ENCODE measurements at regions not wholly inside any gene's neighbourhood (a gene's known extent, or its start where the extent isn't known, plus 50 kb on each side); places are given as distances from the start of the nearest gene placed in this dataset.

- H2BK15ac ChIP-seq (ENCODE audit: low read depth, low read length) = no peak overlapping the region
- no peak for DNase-seq
- no peak overlapping the region for H3T11ph ChIP-seq (ENCODE audit: low read length)
- no peak overlapping the region for H3K14ac ChIP-seq (ENCODE audit: insufficient read depth, low read length)
- H3K79me1 ChIP-seq (ENCODE audit: insufficient read depth, low read depth, low read length, poor library complexity, severe bottlenecking) = no peaks in the 10 kb centered on the region
- H3K9ac ChIP-seq (ENCODE audit: extremely low read depth, insufficient read length, low read length) = no peak overlapping the region
- no peak overlapping the region for H3K27ac ChIP-seq (ENCODE audit: insufficient read length, low read depth, low read length)
- H2BK12ac ChIP-seq (ENCODE audit: insufficient read length, low read depth, low read length) = no peak overlapping the region
- H3K27ac Mint-ChIP-seq = no peak overlapping the region
- H3K18ac ChIP-seq (ENCODE audit: insufficient read length, low read depth, low read length) = no peak overlapping the region
- no peak overlapping the region for H2BK20ac ChIP-seq (ENCODE audit: low read depth, low read length, poor library complexity, severe bottlenecking)
- H3K4me2 ChIP-seq (ENCODE audit: insufficient read depth, insufficient read length, low read length) = no peak overlapping the region
- H3K4me3 Mint-ChIP-seq = no peak overlapping the region
- no peaks in the 10 kb centered on the region for H3K27me3 ChIP-seq (ENCODE audit: insufficient read depth, low read length)
- no peaks in the 10 kb centered on the region for H3K79me2 ChIP-seq (ENCODE audit: insufficient read depth, low read length)
- no peak overlapping the region for H4K5ac ChIP-seq (ENCODE audit: insufficient read length, low read depth, low read length)
- no peak overlapping the region for H3K4ac ChIP-seq (ENCODE audit: low read depth, low read length)
- H4K8ac ChIP-seq (replicated peaks; ENCODE audit: insufficient read length, low read depth, low read length) = no peak overlapping the region
- peaks cover 3 to 5% of the 10 kb centered on the region in 2 experiments; a peak in 2 of 4 replicates for H3K4me1 Mint-ChIP-seq
- H3K36me3 Mint-ChIP-seq (ENCODE audit: insufficient read depth in 1 of 3, low read depth in 3 of 3) = no peaks in the 10 kb centered on the region
- no peak overlapping the region for H2BK120ac ChIP-seq (ENCODE audit: low read depth, low read length, poor library complexity, severe bottlenecking)
- no peaks in the 10 kb centered on the region for H4K20me1 ChIP-seq (ENCODE audit: control insufficient read depth, insufficient read depth, insufficient read length)
- no peaks in the 10 kb centered on the region for H3K4me1 ChIP-seq (ENCODE audit: insufficient read depth, low read length)
- no peaks in the 10 kb centered on the region for H3K9me3 ChIP-seq (ENCODE audit: control insufficient read depth, low read depth, low read length)
- H3K9me3 Mint-ChIP-seq = no peaks in the 10 kb centered on the region
- H2BK5ac ChIP-seq (ENCODE audit: insufficient read length, low read length) = no peak overlapping the region
- no peaks in the 10 kb centered on the region for H3K23me2 ChIP-seq (ENCODE audit: insufficient read length, low read depth, low read length, poor library complexity, severe bottlenecking)
- no peak overlapping the region for H2AK5ac ChIP-seq (ENCODE audit: insufficient read length, low read length)
- no peak for TF ChIP-seq CTCF (conservative IDR thresholded peaks at IDR 0.05)
- no peaks in the 10 kb centered on the region for H3K27me3 Mint-ChIP-seq (ENCODE audit: low read depth)
- no peak overlapping the region for H3K23ac ChIP-seq (ENCODE audit: insufficient read length, low read depth, low read length)
- no peak overlapping the region for H4K91ac ChIP-seq (ENCODE audit: insufficient read length, low read depth, low read length)
- no peak overlapping the region for H3K56ac ChIP-seq (ENCODE audit: insufficient read length, low read depth, low read length)
- no peak overlapping the region for H2AFZ ChIP-seq (ENCODE audit: low read length)
- WGBS (ENCODE audit: extremely low coverage, insufficient read length, low lambda C conversion rate) = 100% methylated on average over 1 of the region's 3 CpGs
Observed at GRCh38 chr4:13942977-13943376, 315.5 kb upstream of the BOD1L1 start.

Measured in H9 (cell line).